Fibroblast of the aortic adventitia (primary cell): ENCODE measurements at regions not wholly inside any gene's neighbourhood (a gene's known extent, or its start where the extent isn't known, plus 50 kb on each side); places are given as distances from the start of the nearest gene placed in this dataset.

Experiments used
- DNase-seq: peaks from one replicate; pipeline ENCODE4 v3.0.0-alpha.2; 2010; ENCODE audit warnings: low read depth
- H3K4me3 ChIP-seq: 2 replicates; pipeline ENCODE4 v1.5.1; 2011; ENCODE audit warnings: low read depth, mild to moderate bottlenecking, control low read depth, low read length, moderate library complexity
- TF ChIP-seq, protein P1 (sequence below): IDR thresholded peaks from 2 replicates; pipeline ENCODE4 v1.5.1; 2011; ENCODE audit warnings: mild to moderate bottlenecking, low read length, control low read depth, inconsistent platforms; ENCODE audit not compliant: insufficient read depth

GRCh38 chr7:156400046-156400445, 240.5 kb upstream of the RNF32 start:
- TF ChIP-seq, protein P1, sequence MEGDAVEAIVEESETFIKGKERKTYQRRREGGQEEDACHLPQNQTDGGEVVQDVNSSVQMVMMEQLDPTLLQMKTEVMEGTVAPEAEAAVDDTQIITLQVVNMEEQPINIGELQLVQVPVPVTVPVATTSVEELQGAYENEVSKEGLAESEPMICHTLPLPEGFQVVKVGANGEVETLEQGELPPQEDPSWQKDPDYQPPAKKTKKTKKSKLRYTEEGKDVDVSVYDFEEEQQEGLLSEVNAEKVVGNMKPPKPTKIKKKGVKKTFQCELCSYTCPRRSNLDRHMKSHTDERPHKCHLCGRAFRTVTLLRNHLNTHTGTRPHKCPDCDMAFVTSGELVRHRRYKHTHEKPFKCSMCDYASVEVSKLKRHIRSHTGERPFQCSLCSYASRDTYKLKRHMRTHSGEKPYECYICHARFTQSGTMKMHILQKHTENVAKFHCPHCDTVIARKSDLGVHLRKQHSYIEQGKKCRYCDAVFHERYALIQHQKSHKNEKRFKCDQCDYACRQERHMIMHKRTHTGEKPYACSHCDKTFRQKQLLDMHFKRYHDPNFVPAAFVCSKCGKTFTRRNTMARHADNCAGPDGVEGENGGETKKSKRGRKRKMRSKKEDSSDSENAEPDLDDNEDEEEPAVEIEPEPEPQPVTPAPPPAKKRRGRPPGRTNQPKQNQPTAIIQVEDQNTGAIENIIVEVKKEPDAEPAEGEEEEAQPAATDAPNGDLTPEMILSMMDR, result no peak
- no peak overlapping the region for H3K4me3 ChIP-seq
- no peak for DNase-seq

DNA sequence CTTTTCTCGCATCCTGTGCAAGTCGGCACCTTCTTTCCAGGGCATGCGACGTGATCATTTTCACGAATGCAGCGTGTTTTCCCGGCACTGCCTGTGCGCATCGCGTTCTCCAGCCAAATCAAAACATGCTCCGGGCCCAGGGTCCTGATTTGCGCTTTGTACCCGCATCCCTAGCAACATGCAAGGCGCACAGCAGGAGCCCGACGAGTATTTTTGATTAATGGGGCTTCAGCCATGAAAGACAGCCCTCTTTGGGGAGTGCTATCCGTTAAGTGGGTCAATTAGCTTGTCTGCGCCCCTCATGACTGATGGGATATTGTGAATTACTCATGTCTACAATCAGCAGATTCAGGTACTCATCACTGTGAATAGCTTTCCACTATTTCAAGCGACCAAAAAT, 243.3 kb upstream of the RNF32 start:
- TF ChIP-seq, protein P1, result no peak
- no peak for DNase-seq
- no peak overlapping the region for H3K4me3 ChIP-seq

DNA sequence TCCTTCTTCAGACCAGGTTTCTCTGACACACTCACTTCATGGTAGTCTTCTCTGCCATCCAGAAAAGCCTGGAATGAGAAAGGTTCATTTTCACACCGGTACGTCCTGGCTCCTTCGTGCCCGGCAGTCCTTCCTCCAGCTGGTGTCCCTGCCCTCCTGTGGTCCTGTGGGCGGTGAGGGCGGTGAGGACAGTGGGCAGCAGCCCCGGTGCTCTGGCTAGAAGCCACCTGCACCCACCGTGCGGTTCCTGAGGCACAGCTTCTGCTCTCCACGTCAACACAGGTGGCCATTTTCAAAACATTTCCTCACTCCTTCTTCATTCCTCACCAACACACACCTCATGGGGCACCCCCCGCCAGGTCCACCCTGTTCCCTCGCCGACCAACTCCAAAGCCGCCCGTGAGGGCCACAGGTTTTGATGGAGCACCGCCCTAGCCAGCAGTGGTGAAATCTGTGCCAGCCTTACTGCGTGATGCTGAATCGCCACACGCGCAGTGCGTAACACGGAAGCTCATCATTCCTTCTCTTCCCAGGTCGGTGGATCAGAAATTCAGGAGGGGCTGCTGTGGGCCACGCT, 251.4 kb upstream of the RNF32 start:
- TF ChIP-seq, protein P1, result no peak
- no peak overlapping the region for H3K4me3 ChIP-seq

DNA sequence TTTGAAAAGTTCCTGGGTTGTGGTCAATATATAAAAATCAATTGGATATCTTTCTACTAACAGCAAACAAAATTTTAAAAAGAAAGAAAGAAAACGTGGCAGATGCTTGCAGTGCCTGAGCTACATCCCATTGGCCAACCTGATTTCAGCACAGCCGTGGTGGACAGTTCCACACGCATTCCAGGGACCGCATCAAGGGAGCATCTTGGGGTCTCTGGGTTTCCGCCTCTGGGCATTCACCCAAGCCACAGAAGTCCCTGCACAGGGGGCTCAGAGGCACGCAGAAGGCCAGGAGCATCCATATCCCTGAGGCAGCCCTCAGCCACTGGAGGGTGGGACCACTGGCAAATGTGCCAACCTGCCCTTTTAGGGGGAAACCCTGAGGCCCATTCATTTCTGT, 254.5 kb upstream of the RNF32 start:
- TF ChIP-seq, protein P1, result no peak
- H3K4me3 ChIP-seq, result no peak overlapping the region
- no peak for DNase-seq

More for the DNA sequence above, 251.4 kb upstream of the RNF32 start:
- DNase-seq, result no peak

GRCh38 chr7:156384706-156385105, 255.9 kb upstream of the RNF32 start:
- no peak for DNase-seq
- no peak overlapping the region for H3K4me3 ChIP-seq
- TF ChIP-seq, protein P1, result no peak

DNA sequence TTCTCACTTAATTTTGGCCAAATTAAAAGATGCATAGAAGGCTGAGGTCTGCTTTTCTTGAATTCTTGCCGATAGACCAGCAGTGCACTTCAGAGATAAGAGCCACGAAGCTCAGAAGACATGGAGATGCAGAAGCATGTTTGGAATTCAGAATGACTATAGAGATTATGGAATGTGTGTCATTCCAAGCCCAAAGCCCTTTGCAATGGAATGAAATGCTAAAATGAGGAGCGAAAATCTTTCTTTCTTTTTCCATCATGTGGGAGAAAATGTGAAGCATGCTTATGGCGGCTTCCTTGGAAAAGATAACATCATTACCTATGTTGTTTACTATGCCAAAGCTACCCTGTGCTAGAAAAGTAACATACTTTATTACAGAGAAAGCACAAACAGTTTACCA, 257.0 kb upstream of the RNF32 start:
- H3K4me3 ChIP-seq, result no peak overlapping the region
- no peak for DNase-seq
- TF ChIP-seq, protein P1, result no peak

GRCh38 chr7:156380261-156380660, 260.3 kb upstream of the RNF32 start:
- no peak for DNase-seq
- TF ChIP-seq, protein P1, result no peak

More at GRCh38 chr7:156380261-156380660, 260.3 kb upstream of the RNF32 start:
- no peak overlapping the region for H3K4me3 ChIP-seq
